A549 (cell line): ENCODE measurements at regions not wholly inside any gene's neighbourhood (a gene's known extent, or its start where the extent isn't known, plus 50 kb on each side); places are given as distances from the start of the nearest gene placed in this dataset.
"Not testable (repeated sequence)": the region's sequence is repeated elsewhere in the genome, so short reads cannot be mapped to it uniquely, and the experiment has no call there.

Source experiments
- ATAC-seq, 2 experiments: fragments of 200-7000 bp in 1 of 2; fragments of >200 bp in 1 of 2; cut with Nextera tagmentation in 1 of 2; cut with Tn5 transposase in 1 of 2; 3 replicates each; pipeline versions ENCODE4 v1.8.0 to v1.9.1; 2018 to 2020; ENCODE audit warnings: mild to moderate bottlenecking in 1 of 2, moderate library complexity in 1 of 2
- CTCF ChIA-PET: fragments of 300-600 bp; sonication (Branson Sonifier 250); formaldehyde crosslinking; extraction: SDS; loops from one replicate; lab custom pipeline; 2021; ENCODE audit warnings: antibody characterized with exemption, inconsistent platforms; lab: Yijun Ruan, JAX
- POLR2A ChIA-PET: fragments of 350-600 bp; formaldehyde crosslinking; extraction: SDS; loops from one replicate; lab custom pipeline; 2021; ENCODE audit warnings: antibody characterized with exemption, inconsistent platforms; lab: Yijun Ruan, JAX
- DNase-seq, 2 experiments: peaks; one replicate each; pipeline versions ENCODE4 v3.0.0 to v3.0.0-alpha.2; 2011 to 2016; ENCODE audit warnings: low read depth in 1 of 2, low spot score in 1 of 2
- FAIRE-seq: peaks from 2 replicates; lab custom pipeline; 2011; peaks lifted over from hg19 to GRCh38; lab: Jason Lieb, UNC
- H3K27ac ChIP-seq, 2 experiments: fragments of >200 bp; sonication (Bioruptor Twin); formaldehyde crosslinking; 3 replicates each; pipeline ENCODE4 v1.5.1; 2016 to 2017
- H3K4me1 ChIP-seq: fragments of >200 bp; sonication (Bioruptor Twin); formaldehyde crosslinking; 3 replicates; pipeline ENCODE4 v1.6.1; 2016
- H3K4me2 ChIP-seq: fragments of >200 bp; sonication (Bioruptor Twin); formaldehyde crosslinking; 3 replicates; pipeline ENCODE4 v1.6.1; 2016
- H3K4me3 ChIP-seq: fragments of >200 bp; sonication (Bioruptor Twin); formaldehyde crosslinking; 3 replicates; pipeline ENCODE4 v1.5.1; 2016
- H3K9me3 ChIP-seq: fragments of >200 bp; sonication (Bioruptor Twin); formaldehyde crosslinking; 3 replicates; pipeline ENCODE4 v1.6.1; 2016
- ATOH8 ChIP-seq: fragments of 250-450 bp; sonication (Bioruptor Pico); IDR thresholded peaks from 2 replicates; pipeline ENCODE4 v1.5.0; 2020; ENCODE audit warnings: low read depth, mild to moderate bottlenecking, moderate library complexity
- BCL3 ChIP-seq: fragments of >200 bp; sonication (Bioruptor Twin); formaldehyde crosslinking; IDR thresholded peaks from 3 replicates; pipeline ENCODE4 v1.6.1; 2016
- CBX2 ChIP-seq: fragments of 200-600 bp; sonication (generic); IDR thresholded peaks from 2 replicates; pipeline ENCODE4 v1.6.1; 2016; ENCODE audit warnings: low read depth, mild to moderate bottlenecking, borderline replicate concordance
- CEBPB ChIP-seq, 2 experiments: fragments of >200 bp in 1 of 2; sonication (Bioruptor Twin) in 1 of 2; formaldehyde crosslinking in 1 of 2; IDR thresholded peaks; 2 replicates each; pipeline ENCODE4 v1.6.1; 2012 to 2016
- CHD2 ChIP-seq: fragments of 150-350 bp; IDR thresholded peaks from 2 replicates; pipeline ENCODE4 v1.6.1; 2014; ENCODE audit warnings: low read length; ENCODE audit not compliant: partially characterized antibody
- CHD4 ChIP-seq: fragments of 200-600 bp; sonication (generic); IDR thresholded peaks from 2 replicates; pipeline ENCODE4 v1.6.1; 2016; ENCODE audit warnings: antibody characterized with exemption, mild to moderate bottlenecking, borderline replicate concordance
- CTCF ChIP-seq: fragments of >200 bp; sonication (Bioruptor Twin); formaldehyde crosslinking; IDR thresholded peaks from 3 replicates; pipeline ENCODE4 v1.5.1; 2016
- FOXS1 ChIP-seq: fragments of 250-450 bp; sonication (Bioruptor Pico); IDR thresholded peaks from 2 replicates; pipeline ENCODE4 v1.5.0; 2020; ENCODE audit warnings: mild to moderate bottlenecking, moderate library complexity
- GATA3 ChIP-seq: IDR thresholded peaks from 2 replicates; pipeline ENCODE4 v1.6.1; 2012; ENCODE audit warnings: borderline replicate concordance
- HDAC2 ChIP-seq: fragments of 200-600 bp; sonication (generic); IDR thresholded peaks from 2 replicates; pipeline ENCODE4 v1.6.1; 2016
- HES2 ChIP-seq: fragments of >200 bp; sonication (Bioruptor Twin); formaldehyde crosslinking; IDR thresholded peaks from 2 replicates; pipeline ENCODE4 v1.6.1; 2016
- JUNB ChIP-seq: fragments of >200 bp; sonication (Bioruptor Twin); formaldehyde crosslinking; IDR thresholded peaks from 2 replicates; pipeline ENCODE4 v1.6.1; 2016
- KDM1A ChIP-seq: fragments of 200-600 bp; sonication (generic); IDR thresholded peaks from 2 replicates; pipeline ENCODE4 v1.6.1; 2016; ENCODE audit warnings: low read depth, mild to moderate bottlenecking
- PBX3 ChIP-seq: IDR thresholded peaks from 2 replicates; pipeline ENCODE4 v1.6.1; 2012
- POLR2A ChIP-seq: IDR thresholded peaks from 2 replicates; pipeline ENCODE4 v1.6.1; 2012; ENCODE audit warnings: mild to moderate bottlenecking, low read length
- RARB ChIP-seq: fragments of 250-450 bp; sonication (Bioruptor Pico); IDR thresholded peaks from 2 replicates; pipeline ENCODE4 v1.8.0; 2021; ENCODE audit warnings: mild to moderate bottlenecking, moderate library complexity
- REST ChIP-seq: fragments of 200-600 bp; sonication (generic); IDR thresholded peaks from 2 replicates; pipeline ENCODE4 v1.6.1; 2016; ENCODE audit warnings: antibody characterized with exemption, mild to moderate bottlenecking, moderate library complexity
- SMC3 ChIP-seq: fragments of >200 bp; sonication (Bioruptor Twin); formaldehyde crosslinking; IDR thresholded peaks from 3 replicates; pipeline ENCODE4 v1.6.1; 2018; ENCODE audit warnings: inconsistent platforms
- TFCP2L1 ChIP-seq: fragments of 250-450 bp; sonication (Bioruptor Pico); IDR thresholded peaks from 2 replicates; pipeline ENCODE4 v1.5.0; 2021; ENCODE audit warnings: mild to moderate bottlenecking
- TP53 ChIP-seq: fragments of 250-450 bp; sonication (Bioruptor Pico); IDR thresholded peaks from 2 replicates; pipeline ENCODE4 v1.5.0; 2021; ENCODE audit warnings: mild to moderate bottlenecking, moderate library complexity
- ZC3H11A ChIP-seq: fragments of 450-650 bp; IDR thresholded peaks from 2 replicates; pipeline ENCODE4 v1.6.1; 2014; ENCODE audit warnings: antibody characterized with exemption, mild to moderate bottlenecking
- ZNF302 ChIP-seq: fragments of 250-450 bp; sonication (Bioruptor Pico); IDR thresholded peaks from 2 replicates; pipeline ENCODE4 v1.9.0; 2021; ENCODE audit warnings: inconsistent platforms, mild to moderate bottlenecking, moderate library complexity
- WGBS: methylation state at CpG from one replicate; pipeline ENCODE4 v1.1.6; 2017; ENCODE audit errors: missing lambda C conversion rate; 5-methylcytosine and 5-hydroxymethylcytosine counted together
- TF ChIP-seq, protein P1 (sequence below): fragments of 150-350 bp; IDR thresholded peaks from 2 replicates; pipeline ENCODE4 v1.6.1; 2014; ENCODE audit warnings: low read depth, mild to moderate bottlenecking, low read length

DNA sequence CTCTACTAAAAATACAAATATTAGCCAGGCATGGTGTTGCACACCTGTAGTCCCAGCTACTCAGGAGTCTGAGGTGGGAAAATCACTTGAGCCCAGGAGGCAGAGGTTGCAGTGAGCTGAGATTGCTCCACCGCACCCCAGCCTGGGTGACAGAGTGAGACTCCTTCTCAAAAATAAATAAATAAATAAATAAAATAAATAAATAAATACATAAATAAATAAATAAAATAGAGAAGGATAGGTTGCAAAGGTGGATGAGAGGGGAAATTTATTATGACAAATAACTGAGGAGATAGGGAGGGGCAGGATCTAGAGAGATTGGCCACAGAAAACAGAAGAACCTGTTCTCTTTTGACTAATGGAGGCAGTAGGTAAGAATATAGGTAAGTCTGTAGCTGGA lies 601.6 kb downstream of the LRRC70 start:
- FAIRE-seq, CTCF ChIA-PET, H3K4me2 ChIP-seq, H3K4me1 ChIP-seq, ATAC-seq, H3K9me3 ChIP-seq, POLR2A ChIA-PET, H3K4me3 ChIP-seq, DNase-seq, H3K27ac ChIP-seq: not testable (repeated sequence)
- 18% methylated on average over 1 of the region's 1 CpG for WGBS
- TF ChIP-seq ZC3H11A = peak; percentile 26; the same call in 1 of the 2 replicates

DNA sequence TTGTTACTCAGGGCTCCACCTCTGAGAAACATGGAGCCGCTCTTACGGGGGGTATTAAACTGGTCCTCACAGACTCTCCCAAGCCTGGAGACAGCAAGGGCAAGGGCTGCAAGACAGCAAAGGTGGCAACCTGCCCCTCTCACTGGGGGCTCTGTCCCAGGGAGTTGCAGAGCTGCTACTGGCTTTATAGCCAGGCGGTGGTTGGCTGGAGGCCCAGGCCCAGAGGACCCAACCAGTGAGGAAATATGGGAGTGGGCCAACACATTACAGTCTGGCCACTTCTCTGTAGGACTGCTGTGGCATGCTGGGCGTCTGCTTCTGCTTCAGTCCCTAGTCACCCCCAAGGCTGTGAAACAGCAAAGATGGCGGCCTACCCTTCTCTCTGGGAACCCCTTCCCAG lies 597.2 kb downstream of the LRRC70 start:
- WGBS = 22% methylated on average over 1 of the region's 5 CpGs

GRCh38 chr5:63170486-63170885 lies 591.9 kb downstream of the LRRC70 start:
- Histone ChIP-seq H3K27ac (no peak overlapping the region), H3K4me2 (no peak overlapping the region), H3K4me3 (no peak overlapping the region), H3K9me3 (no peaks in the 10 kb centered on the region), H3K4me1 (no peaks in the 10 kb centered on the region)
- no peak for FAIRE-seq
- ATAC-seq = no peak
- WGBS = 37% methylated on average over 6 of the region's 6 CpGs
- no peak for DNase-seq
- CTCF ChIA-PET = no interaction called here
- POLR2A ChIA-PET = no interaction called here
- no peak for TF ChIP-seq HDAC2
- no peak for TF ChIP-seq CHD2
- no peak for TF ChIP-seq POLR2A
- no peak for TF ChIP-seq REST
- TF ChIP-seq RARB (CRISPR knock-in tag) = no peak
- TF ChIP-seq PBX3 = no peak
- TF ChIP-seq CTCF = no peak
- no peak for TF ChIP-seq CBX2
- TF ChIP-seq SMC3 = no peak
- no peak for TF ChIP-seq BCL3
- TF ChIP-seq HES2 = no peak
- no peak for TF ChIP-seq ZC3H11A
- TF ChIP-seq TP53 (CRISPR knock-in tag) = no peak
- TF ChIP-seq CHD4 = no peak
- no peak for TF ChIP-seq ZNF302 (CRISPR knock-in tag)
- no peak for TF ChIP-seq CEBPB (IDR thresholded peaks at IDR 0.05)
- no peak for TF ChIP-seq ATOH8 (CRISPR knock-in tag)

More for the DNA sequence above, 597.2 kb downstream of the LRRC70 start:
- no peak for TF ChIP-seq GATA3
- TF ChIP-seq TFCP2L1 (CRISPR knock-in tag) = no peak
- no peak for TF ChIP-seq JUNB
- no peak for TF ChIP-seq KDM1A
- TF ChIP-seq, protein P1, sequence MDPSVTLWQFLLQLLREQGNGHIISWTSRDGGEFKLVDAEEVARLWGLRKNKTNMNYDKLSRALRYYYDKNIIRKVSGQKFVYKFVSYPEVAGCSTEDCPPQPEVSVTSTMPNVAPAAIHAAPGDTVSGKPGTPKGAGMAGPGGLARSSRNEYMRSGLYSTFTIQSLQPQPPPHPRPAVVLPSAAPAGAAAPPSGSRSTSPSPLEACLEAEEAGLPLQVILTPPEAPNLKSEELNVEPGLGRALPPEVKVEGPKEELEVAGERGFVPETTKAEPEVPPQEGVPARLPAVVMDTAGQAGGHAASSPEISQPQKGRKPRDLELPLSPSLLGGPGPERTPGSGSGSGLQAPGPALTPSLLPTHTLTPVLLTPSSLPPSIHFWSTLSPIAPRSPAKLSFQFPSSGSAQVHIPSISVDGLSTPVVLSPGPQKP = no peak
- TF ChIP-seq ZNF302 (CRISPR knock-in tag) = no peak
- TF ChIP-seq FOXS1 (CRISPR knock-in tag) = no peak
- no peak for TF ChIP-seq BCL3
- FAIRE-seq (no peak), ATAC-seq (no peak), DNase-seq (no peak)
- no peak overlapping the region for H3K4me3 ChIP-seq
- H3K9me3 ChIP-seq = no peaks in the 10 kb centered on the region
- H3K4me2 ChIP-seq = no peak overlapping the region
- H3K27ac ChIP-seq = no peak overlapping the region
- ChIA-PET CTCF (no interaction called here), POLR2A (no interaction called here)
- no peaks in the 10 kb centered on the region for H3K4me1 ChIP-seq
